K562 (cell line): ENCODE measurements at regions not wholly inside any gene's neighbourhood (a gene's known extent, or its start where the extent isn't known, plus 50 kb on each side); places are given as distances from the start of the nearest gene placed in this dataset.

Experiments
- BACH1 ChIP-seq: fragments of 200-800 bp; sonication (Bioruptor generic); IDR thresholded peaks from 2 replicates; pipeline ENCODE4 v1.6.1; 2016; ENCODE audit warnings: missing genetic modification characterization, missing compliant biosample characterization
- CTBP1 ChIP-seq: fragments of 450-650 bp; IDR thresholded peaks from 2 replicates; pipeline ENCODE4 v1.6.1; 2016; ENCODE audit warnings: borderline replicate concordance
- E4F1 ChIP-seq: fragments of 250-450 bp; sonication (Bioruptor Pico); IDR thresholded peaks from 2 replicates; pipeline ENCODE4 v1.5.0; 2021; ENCODE audit warnings: mild to moderate bottlenecking, borderline replicate concordance
- ESRRA ChIP-seq: fragments of 450-650 bp; IDR thresholded peaks from 2 replicates; pipeline ENCODE4 v1.6.1; 2014; ENCODE audit warnings: low read depth, mild to moderate bottlenecking, moderate library complexity, borderline replicate concordance
- GATA2 ChIP-seq: sonication (generic); formaldehyde crosslinking; IDR thresholded peaks from 2 replicates; pipeline ENCODE4 v1.4.0; 2020; ENCODE audit warnings: mild to moderate bottlenecking, missing genetic modification reagents
- HEY1 ChIP-seq: fragments of 250-450 bp; sonication (Bioruptor Pico); IDR thresholded peaks from 2 replicates; pipeline ENCODE4 v1.5.0; 2020; ENCODE audit warnings: mild to moderate bottlenecking, moderate library complexity, borderline replicate concordance
- HIVEP1 ChIP-seq: fragments of 250-450 bp; sonication (Bioruptor Pico); IDR thresholded peaks from 2 replicates; pipeline ENCODE4 v1.4.0; 2020; ENCODE audit warnings: mild to moderate bottlenecking
- KHSRP ChIP-seq: fragments of 450-650 bp; IDR thresholded peaks from 2 replicates; pipeline ENCODE4 v1.6.1; 2017
- MIER1 ChIP-seq: fragments of 450-650 bp; IDR thresholded peaks from 2 replicates; pipeline ENCODE4 v1.6.1; 2016; ENCODE audit warnings: antibody characterized with exemption, mild to moderate bottlenecking, low read depth
- MNT ChIP-seq, 2 experiments: fragments of 450-650 bp; conservative IDR thresholded peaks; 2 replicates each; pipeline ENCODE4 v1.6.1; 2017; ENCODE audit warnings: mild to moderate bottlenecking in 2 of 2, moderate library complexity in 2 of 2
- NRF1 ChIP-seq, 2 experiments: fragments of 450-650 bp; IDR thresholded peaks in 1 of 2; conservative IDR thresholded peaks in 1 of 2; 2 replicates each; pipeline ENCODE4 v1.6.1; 2014; ENCODE audit warnings: mild to moderate bottlenecking in 2 of 2
- RUNX1 ChIP-seq: sonication (generic); IDR thresholded peaks from 2 replicates; pipeline ENCODE4 v1.6.1; 2016; ENCODE audit warnings: antibody characterized with exemption, low read depth
- SIX5 ChIP-seq, 2 experiments: IDR thresholded peaks; 2 replicates each; pipeline ENCODE4 v1.6.1; 2011; ENCODE audit warnings: low read length in 2 of 2, borderline replicate concordance in 1 of 2, low read depth in 1 of 2, mild to moderate bottlenecking in 1 of 2, moderate library complexity in 1 of 2; ENCODE audit not compliant: insufficient read depth in 1 of 2
- TCF7 ChIP-seq: sonication (generic); IDR thresholded peaks from 2 replicates; pipeline ENCODE4 v1.6.1; 2016; ENCODE audit warnings: antibody characterized with exemption, borderline replicate concordance
- THAP7 ChIP-seq: fragments of 250-450 bp; sonication (Bioruptor Pico); IDR thresholded peaks from 2 replicates; pipeline ENCODE4 v1.5.0; 2021
- ZNF197 ChIP-seq: fragments of 200-800 bp; sonication (Bioruptor generic); IDR thresholded peaks from 2 replicates; pipeline ENCODE4 v1.6.1; 2016; ENCODE audit warnings: low read depth, missing genetic modification characterization, missing compliant biosample characterization
- ZNF398 ChIP-seq: fragments of 250-450 bp; sonication (Bioruptor Pico); IDR thresholded peaks from 2 replicates; pipeline ENCODE4 v1.8.0; 2021; ENCODE audit warnings: moderate library complexity, mild to moderate bottlenecking, inconsistent platforms
- ZNF512 ChIP-seq: IDR thresholded peaks from 2 replicates; pipeline ENCODE4 v1.6.1; 2016; ENCODE audit warnings: missing genetic modification characterization, missing compliant biosample characterization
- ZNF707 ChIP-seq: fragments of 250-450 bp; sonication (Bioruptor Pico); conservative IDR thresholded peaks from 2 replicates; pipeline ENCODE4 v1.8.0; 2022; ENCODE audit warnings: inconsistent platforms, mild to moderate bottlenecking, moderate library complexity

- no peak for TF ChIP-seq ZNF512 (tag)
- no peak; a peak in 1 of 4 replicates for TF ChIP-seq NRF1 (conservative IDR thresholded peaks at IDR 0.05 in 1 of 2, IDR thresholded peaks at IDR 0.05 in 1 of 2)
- TF ChIP-seq MNT (conservative IDR thresholded peaks at IDR 0.05) = peak in 1 of 2 experiments; percentile 50; a peak in 1 of 4 replicates
- TF ChIP-seq TCF7 = 0 out of 2 replicates have a peak, but pooled peaks have one; percentile 52
- TF ChIP-seq SIX5 (IDR thresholded peaks at IDR 0.05; ENCODE audit: borderline replicate concordance in 1 of 2, insufficient read depth in 1 of 2, low read depth in 1 of 2, low read length in 2 of 2) = no peak
- TF ChIP-seq MIER1 = no peak
- peak; percentile 70 for TF ChIP-seq ZNF197 (CRISPR knock-in tag)
- no peak for TF ChIP-seq HEY1 (CRISPR knock-in tag)
- peak; percentile 89 for TF ChIP-seq GATA2
- TF ChIP-seq ZNF707 (CRISPR knock-in tag) = no peak
- peak; percentile 70; the same call in 1 of the 2 replicates for TF ChIP-seq CTBP1
- TF ChIP-seq ESRRA = peak; percentile 25; the same call in 1 of the 2 replicates
- TF ChIP-seq KHSRP = peak; percentile 86
- TF ChIP-seq RUNX1 = no peak
- no peak for TF ChIP-seq BACH1 (tag)
- TF ChIP-seq E4F1 = no peak
- no peak for TF ChIP-seq HIVEP1
- TF ChIP-seq THAP7 (CRISPR knock-in tag) = no peak
- no peak for TF ChIP-seq ZNF398 (CRISPR knock-in tag)
These were observed 131.2 kb downstream of the ZNF518B start (continued) for GRCh38 chr4:10326075-10326474.
